Uterus (tissue), 3 donors: ENCODE measurements at regions not wholly inside any gene's neighbourhood (a gene's known extent, or its start where the extent isn't known, plus 50 kb on each side); places are given as distances from the start of the nearest gene placed in this dataset.

Experiments used
- DNase-seq, 2 donors: peaks; one replicate each; pipeline ENCODE4 v3.0.0-alpha.2; 2019 to 2020
- H3K27ac ChIP-seq, 2 donors: fragments of 200-600 bp; sonication (generic); 1 replicate in 1 of 2; 2 replicates in 1 of 2; pipeline ENCODE4 v1.5.1; 2016 to 2018
- H3K27me3 ChIP-seq, 2 donors: fragments of 200-600 bp; sonication (generic); one replicate each; pipeline ENCODE4 v1.5.1; 2018 to 2019; ENCODE audit warnings: control low read depth in 1 of 2
- H3K36me3 ChIP-seq, 2 donors: fragments of 200-600 bp; sonication (generic); one replicate each; pipeline ENCODE4 v1.5.1; 2019; ENCODE audit warnings: control low read depth in 1 of 2
- H3K4me1 ChIP-seq, 2 donors: fragments of 200-600 bp; sonication (generic); one replicate each; pipeline ENCODE4 v1.5.1; 2018 to 2019; ENCODE audit warnings: control low read depth in 1 of 2
- H3K4me3 ChIP-seq, 2 donors: fragments of 200-600 bp; sonication (generic); 1 replicate in 1 of 2; 2 replicates in 1 of 2; pipeline ENCODE4 v1.5.1; 2018 to 2019; ENCODE audit warnings: mild to moderate bottlenecking in 1 of 2
- H3K9me3 ChIP-seq, 2 donors: fragments of 200-600 bp; sonication (generic); one replicate each; pipeline ENCODE4 v1.5.1; 2019; ENCODE audit warnings: control low read depth in 1 of 2
- CTCF ChIP-seq, 4 experiments: fragments of 200-600 bp in 2 of 4; fragments of 450-650 bp in 2 of 4; sonication (generic) in 2 of 4; IDR thresholded peaks; one replicate each; pipeline ENCODE4 v1.5.1; 2016 to 2019; ENCODE audit warnings: antibody characterized with exemption in 4 of 4, mild to moderate bottlenecking in 2 of 4, moderate library complexity in 1 of 4
- POLR2A ChIP-seq, 2 donors: fragments of 450-650 bp; IDR thresholded peaks; one replicate each; pipeline ENCODE4 v1.6.1; 2016; ENCODE audit warnings: antibody characterized with exemption in 2 of 2, mild to moderate bottlenecking in 1 of 2, moderate library complexity in 1 of 2
- intact Hi-C: fragments of 100-400 bp; cut with DNase I; formaldehyde crosslinking; loops from one replicate; pipeline ENCODE4 v1.15.1; 2023; ENCODE audit warnings: low total_unique reads
- donor health status: DM: yes; HTN: yes; CAD: no.

- Histone ChIP-seq H3K36me3 (no peaks in the 10 kb centered on the region), H3K4me1 (no peaks in the 10 kb centered on the region), H3K4me3 (no peak overlapping the region), H3K27ac (no peak overlapping the region), H3K27me3 (peaks cover 0 to under 1% of the 10 kb centered on the region in 2 donors), H3K9me3 (no peaks in the 10 kb centered on the region)
- DNase-seq, result no peak
- TF ChIP-seq POLR2A (IDR thresholded peaks at IDR 0.05) (no peak), CTCF (IDR thresholded peaks at IDR 0.05) (no peak)
- intact Hi-C loops, result no loop called here
Measured at GRCh38 chr2:16019617-16020351, 79.4 kb downstream of the MYCN start.

- H3K36me3 ChIP-seq, result no peaks in the 10 kb centered on the region
- TF ChIP-seq CTCF (IDR thresholded peaks at IDR 0.05) (no peak), POLR2A (IDR thresholded peaks at IDR 0.05) (no peak)
- peaks cover 0 to 8% of the 10 kb centered on the region in 2 donors for H3K27me3 ChIP-seq
- no peak overlapping the region for H3K4me3 ChIP-seq
- no peak for DNase-seq
- H3K27ac ChIP-seq, result no peak overlapping the region
- H3K4me1 ChIP-seq, result no peaks in the 10 kb centered on the region
- intact Hi-C loops, result no loop called here
- no peaks in the 10 kb centered on the region for H3K9me3 ChIP-seq
Measured at GRCh38 chr2:16019060-16019480, 78.7 kb downstream of the MYCN start.

GRCh38 chr2:16018277-16019059, 78.1 kb downstream of the MYCN start:
- TF ChIP-seq CTCF (IDR thresholded peaks at IDR 0.05) (no peak), POLR2A (IDR thresholded peaks at IDR 0.05) (no peak)
- intact Hi-C loops, result no loop called here
- Histone ChIP-seq H3K4me3 (no peak overlapping the region), H3K4me1 (no peaks in the 10 kb centered on the region), H3K27ac (no peak overlapping the region), H3K36me3 (no peaks in the 10 kb centered on the region), H3K27me3 (peaks cover 0 to 8% of the 10 kb centered on the region in 2 donors), H3K9me3 (no peaks in the 10 kb centered on the region)
- DNase-seq, result no peak

GRCh38 chr2:16016282-16016681, 75.9 kb downstream of the MYCN start:
- intact Hi-C loops, result no loop called here
- H3K27ac ChIP-seq, result no peak overlapping the region
- no peaks in the 10 kb centered on the region for H3K36me3 ChIP-seq
- no peak for DNase-seq
- no peaks in the 10 kb centered on the region for H3K9me3 ChIP-seq
- no peaks in the 10 kb centered on the region for H3K4me1 ChIP-seq
- H3K4me3 ChIP-seq, result no peak overlapping the region
- TF ChIP-seq POLR2A (IDR thresholded peaks at IDR 0.05) (no peak), CTCF (IDR thresholded peaks at IDR 0.05) (no peak)
- H3K27me3 ChIP-seq, result peaks cover 0 to 8% of the 10 kb centered on the region in 2 donors

- H3K27ac ChIP-seq, result no peak overlapping the region
- TF ChIP-seq CTCF (IDR thresholded peaks at IDR 0.05) (no peak), POLR2A (IDR thresholded peaks at IDR 0.05) (no peak)
- no peaks in the 10 kb centered on the region for H3K36me3 ChIP-seq
- intact Hi-C loops, result no loop called here
- no peak overlapping the region for H3K4me3 ChIP-seq
- no peak for DNase-seq
- peaks cover 0 to 8% of the 10 kb centered on the region in 2 donors for H3K27me3 ChIP-seq
- no peaks in the 10 kb centered on the region for H3K4me1 ChIP-seq
- H3K9me3 ChIP-seq, result no peaks in the 10 kb centered on the region
Measured at GRCh38 chr2:16015903-16016265, 75.5 kb downstream of the MYCN start.
